Cardiac muscle cell (in vitro differentiated cells and primary cell): ENCODE measurements at regions not wholly inside any gene's neighbourhood (a gene's known extent, or its start where the extent isn't known, plus 50 kb on each side); places are given as distances from the start of the nearest gene placed in this dataset.

Source experiments
- DNase-seq, 2 donors: peaks; one replicate each; pipeline versions ENCODE4 v3.0.0 to v3.0.0-alpha.2; 2010 to 2017; ENCODE audit warnings: low read depth in 1 of 2, low spot score in 1 of 2
- H3K27ac ChIP-seq: fragments of 200-600 bp; sonication (generic); 2 replicates; pipeline ENCODE4 v1.5.1; 2016
- H3K27me3 ChIP-seq: fragments of 200-600 bp; sonication (generic); 2 replicates; pipeline ENCODE4 v1.6.0; 2016; ENCODE audit warnings: control low read depth
- H3K36me3 ChIP-seq: fragments of 200-600 bp; sonication (generic); 2 replicates; pipeline ENCODE4 v1.5.1; 2016; ENCODE audit warnings: control low read depth
- H3K4me1 ChIP-seq: fragments of 200-600 bp; sonication (generic); 2 replicates; pipeline ENCODE4 v1.8.1; 2017; ENCODE audit warnings: low read depth, mild to moderate bottlenecking, mixed run types
- H3K4me3 ChIP-seq: fragments of 200-600 bp; sonication (generic); 2 replicates; pipeline ENCODE4 v1.5.1; 2016; ENCODE audit warnings: mild to moderate bottlenecking
- H3K9me3 ChIP-seq: fragments of 200-600 bp; sonication (generic); 2 replicates; pipeline ENCODE4 v1.5.1; 2017; ENCODE audit warnings: low read depth, mild to moderate bottlenecking, control low read depth
- CTCF ChIP-seq: IDR thresholded peaks from 2 replicates; pipeline ENCODE4 v1.5.1; 2012; ENCODE audit warnings: low read depth, mild to moderate bottlenecking, low read length

GRCh38 chr5:155780260-155780659 is 546.7 kb upstream of the SGCD start:
- Histone ChIP-seq H3K27ac (no peak overlapping the region), H3K4me1 (no peaks in the 10 kb centered on the region), H3K4me3 (no peak overlapping the region), H3K36me3 (no peaks in the 10 kb centered on the region), H3K9me3 (no peaks in the 10 kb centered on the region), H3K27me3 (no peaks in the 10 kb centered on the region)
- DNase-seq = no peak
- no peak for TF ChIP-seq CTCF

- TF ChIP-seq CTCF = no peak
- H3K4me3 ChIP-seq = no peak overlapping the region
- DNase-seq = no peak
Measured at GRCh38 chr5:155783246-155783645, 543.7 kb upstream of the SGCD start.

GRCh38 chr5:155783791-155784190 is 543.2 kb upstream of the SGCD start:
- H3K4me3 ChIP-seq = no peak overlapping the region
- no peak for TF ChIP-seq CTCF
- no peaks in the 10 kb centered on the region for H3K27me3 ChIP-seq
- no peaks in the 10 kb centered on the region for H3K9me3 ChIP-seq
- DNase-seq = no peak
- no peaks in the 10 kb centered on the region for H3K36me3 ChIP-seq
- H3K27ac ChIP-seq = no peak overlapping the region
- no peaks in the 10 kb centered on the region for H3K4me1 ChIP-seq

More at GRCh38 chr5:155783246-155783645, 543.7 kb upstream of the SGCD start:
- no peaks in the 10 kb centered on the region for H3K4me1 ChIP-seq
- no peak overlapping the region for H3K27ac ChIP-seq
- no peaks in the 10 kb centered on the region for H3K9me3 ChIP-seq
- no peaks in the 10 kb centered on the region for H3K27me3 ChIP-seq
- H3K36me3 ChIP-seq = no peaks in the 10 kb centered on the region

GRCh38 chr5:155786108-155786507 is 540.9 kb upstream of the SGCD start:
- Histone ChIP-seq H3K36me3 (no peaks in the 10 kb centered on the region), H3K27ac (no peak overlapping the region), H3K4me1 (no peaks in the 10 kb centered on the region), H3K27me3 (no peaks in the 10 kb centered on the region), H3K4me3 (no peak overlapping the region), H3K9me3 (no peaks in the 10 kb centered on the region)
- DNase-seq = no peak
- TF ChIP-seq CTCF = no peak

GRCh38 chr5:155792873-155793272 is 534.1 kb upstream of the SGCD start:
- no peak for TF ChIP-seq CTCF
- Histone ChIP-seq H3K36me3 (no peaks in the 10 kb centered on the region), H3K4me1 (no peaks in the 10 kb centered on the region), H3K27ac (no peak overlapping the region), H3K27me3 (no peaks in the 10 kb centered on the region), H3K9me3 (no peaks in the 10 kb centered on the region), H3K4me3 (no peak overlapping the region)
- no peak for DNase-seq

GRCh38 chr5:155794795-155795194 is 532.2 kb upstream of the SGCD start:
- no peaks in the 10 kb centered on the region for H3K27me3 ChIP-seq
- H3K9me3 ChIP-seq = no peaks in the 10 kb centered on the region
- no peaks in the 10 kb centered on the region for H3K36me3 ChIP-seq
- no peaks in the 10 kb centered on the region for H3K4me1 ChIP-seq
- H3K4me3 ChIP-seq = no peak overlapping the region
- no peak for TF ChIP-seq CTCF
- H3K27ac ChIP-seq = no peak overlapping the region
- DNase-seq = no peak
